ENCODE measurements at regions not wholly inside any gene's neighbourhood (a gene's known extent, or its start where the extent isn't known, plus 50 kb on each side); places are given as distances from the start of the nearest gene placed in this dataset.
"Not testable (repeated sequence)": the region's sequence is repeated elsewhere in the genome, so short reads cannot be mapped to it uniquely, and the experiment has no call there.

DNA sequence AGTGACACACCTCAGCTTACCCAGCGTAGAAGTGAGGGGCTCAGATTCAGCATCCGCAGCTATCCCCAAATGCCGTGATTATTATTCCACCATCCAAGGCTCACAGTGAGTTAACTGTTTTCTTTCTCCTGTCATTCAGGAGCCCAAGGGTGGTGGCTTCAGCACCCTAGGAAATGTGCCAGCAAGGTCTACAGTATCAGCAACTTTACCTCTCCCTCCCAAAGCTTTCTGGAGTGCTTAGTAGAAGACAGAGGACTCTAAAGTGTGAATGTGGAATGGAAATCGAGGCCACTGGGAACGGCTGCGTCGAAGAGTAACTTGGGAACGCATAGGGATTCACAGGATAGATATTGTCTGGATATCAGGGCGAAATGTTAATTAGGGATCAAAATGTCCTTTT, 763.8 kb upstream of the TPTE start:
- TF ChIP-seq, protein P1, sequence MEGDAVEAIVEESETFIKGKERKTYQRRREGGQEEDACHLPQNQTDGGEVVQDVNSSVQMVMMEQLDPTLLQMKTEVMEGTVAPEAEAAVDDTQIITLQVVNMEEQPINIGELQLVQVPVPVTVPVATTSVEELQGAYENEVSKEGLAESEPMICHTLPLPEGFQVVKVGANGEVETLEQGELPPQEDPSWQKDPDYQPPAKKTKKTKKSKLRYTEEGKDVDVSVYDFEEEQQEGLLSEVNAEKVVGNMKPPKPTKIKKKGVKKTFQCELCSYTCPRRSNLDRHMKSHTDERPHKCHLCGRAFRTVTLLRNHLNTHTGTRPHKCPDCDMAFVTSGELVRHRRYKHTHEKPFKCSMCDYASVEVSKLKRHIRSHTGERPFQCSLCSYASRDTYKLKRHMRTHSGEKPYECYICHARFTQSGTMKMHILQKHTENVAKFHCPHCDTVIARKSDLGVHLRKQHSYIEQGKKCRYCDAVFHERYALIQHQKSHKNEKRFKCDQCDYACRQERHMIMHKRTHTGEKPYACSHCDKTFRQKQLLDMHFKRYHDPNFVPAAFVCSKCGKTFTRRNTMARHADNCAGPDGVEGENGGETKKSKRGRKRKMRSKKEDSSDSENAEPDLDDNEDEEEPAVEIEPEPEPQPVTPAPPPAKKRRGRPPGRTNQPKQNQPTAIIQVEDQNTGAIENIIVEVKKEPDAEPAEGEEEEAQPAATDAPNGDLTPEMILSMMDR (IDR thresholded peaks at IDR 0.05; ENCODE audit: insufficient read depth, low read length, poor library complexity, severe bottlenecking), result not testable (repeated sequence)
- TF ChIP-seq EZH2phosphoT487 (conservative IDR thresholded peaks at IDR 0.05; ENCODE audit: low read length), result not testable (repeated sequence)
